ENCODE measurements at regions not wholly inside any gene's neighbourhood (a gene's known extent, or its start where the extent isn't known, plus 50 kb on each side); places are given as distances from the start of the nearest gene placed in this dataset.
"Not testable (repeated sequence)": the region's sequence is repeated elsewhere in the genome, so short reads cannot be mapped to it uniquely, and the experiment has no call there.

GRCh38 chr4:179029683-179030082 lies 1587.4 kb upstream of the AGA start:
- H3K4me1 ChIP-seq = no peaks in the 10 kb centered on the region
- no peaks in the 10 kb centered on the region for H3K27me3 ChIP-seq
- no peaks in the 10 kb centered on the region for H3K9me3 ChIP-seq
- no peak overlapping the region for H3K4me3 ChIP-seq (replicated peaks in 1 of 3)
- H3K27ac ChIP-seq = no peak overlapping the region
- no peak for DNase-seq
- intact Hi-C loops (cut with DNase I) = no loop called here
- WGBS, 2 donors = 68 to 90% methylated on average over 1 of the region's 1 CpG
- no peaks in the 10 kb centered on the region for H3K36me3 ChIP-seq
- TF ChIP-seq POLR2A (IDR thresholded peaks at IDR 0.05) = no peak
- TF ChIP-seq, protein P1, sequence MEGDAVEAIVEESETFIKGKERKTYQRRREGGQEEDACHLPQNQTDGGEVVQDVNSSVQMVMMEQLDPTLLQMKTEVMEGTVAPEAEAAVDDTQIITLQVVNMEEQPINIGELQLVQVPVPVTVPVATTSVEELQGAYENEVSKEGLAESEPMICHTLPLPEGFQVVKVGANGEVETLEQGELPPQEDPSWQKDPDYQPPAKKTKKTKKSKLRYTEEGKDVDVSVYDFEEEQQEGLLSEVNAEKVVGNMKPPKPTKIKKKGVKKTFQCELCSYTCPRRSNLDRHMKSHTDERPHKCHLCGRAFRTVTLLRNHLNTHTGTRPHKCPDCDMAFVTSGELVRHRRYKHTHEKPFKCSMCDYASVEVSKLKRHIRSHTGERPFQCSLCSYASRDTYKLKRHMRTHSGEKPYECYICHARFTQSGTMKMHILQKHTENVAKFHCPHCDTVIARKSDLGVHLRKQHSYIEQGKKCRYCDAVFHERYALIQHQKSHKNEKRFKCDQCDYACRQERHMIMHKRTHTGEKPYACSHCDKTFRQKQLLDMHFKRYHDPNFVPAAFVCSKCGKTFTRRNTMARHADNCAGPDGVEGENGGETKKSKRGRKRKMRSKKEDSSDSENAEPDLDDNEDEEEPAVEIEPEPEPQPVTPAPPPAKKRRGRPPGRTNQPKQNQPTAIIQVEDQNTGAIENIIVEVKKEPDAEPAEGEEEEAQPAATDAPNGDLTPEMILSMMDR (IDR thresholded peaks at IDR 0.05) = no peak

DNA sequence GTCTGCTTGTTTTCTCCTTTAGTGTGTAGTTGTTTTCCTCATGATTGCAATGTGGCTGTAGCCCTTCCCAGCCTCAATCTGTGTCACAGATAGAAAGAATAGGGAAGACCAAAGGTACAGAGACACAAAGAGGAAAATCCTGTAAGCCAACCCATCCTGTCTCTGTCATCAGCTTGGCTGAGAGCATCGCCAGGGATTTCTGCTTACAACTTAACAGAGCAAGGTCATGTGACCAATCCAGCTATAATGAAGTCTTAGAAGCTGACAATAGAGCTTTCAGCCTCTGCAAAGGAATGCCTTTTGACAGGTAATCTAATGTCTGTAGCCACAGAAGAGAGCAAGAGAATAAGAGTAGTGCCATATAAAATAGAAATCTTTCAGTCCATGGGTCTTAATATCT lies 1598.0 kb upstream of the AGA start:
- Histone ChIP-seq H3K9me3 (no peaks in the 10 kb centered on the region), H3K4me3 (replicated peaks in 1 of 3) (no peak overlapping the region), H3K27ac (no peak overlapping the region), H3K27me3 (no peaks in the 10 kb centered on the region), H3K36me3 (no peaks in the 10 kb centered on the region), H3K4me1 (no peaks in the 10 kb centered on the region)
- intact Hi-C loops (cut with DNase I) = no loop called here
- DNase-seq = no peak
- WGBS, 2 donors = 44 to 45% methylated on average over 1 of the region's 1 CpG
- TF ChIP-seq POLR2A (IDR thresholded peaks at IDR 0.05) = no peak
- TF ChIP-seq, protein P1 (IDR thresholded peaks at IDR 0.05) = no peak

DNA sequence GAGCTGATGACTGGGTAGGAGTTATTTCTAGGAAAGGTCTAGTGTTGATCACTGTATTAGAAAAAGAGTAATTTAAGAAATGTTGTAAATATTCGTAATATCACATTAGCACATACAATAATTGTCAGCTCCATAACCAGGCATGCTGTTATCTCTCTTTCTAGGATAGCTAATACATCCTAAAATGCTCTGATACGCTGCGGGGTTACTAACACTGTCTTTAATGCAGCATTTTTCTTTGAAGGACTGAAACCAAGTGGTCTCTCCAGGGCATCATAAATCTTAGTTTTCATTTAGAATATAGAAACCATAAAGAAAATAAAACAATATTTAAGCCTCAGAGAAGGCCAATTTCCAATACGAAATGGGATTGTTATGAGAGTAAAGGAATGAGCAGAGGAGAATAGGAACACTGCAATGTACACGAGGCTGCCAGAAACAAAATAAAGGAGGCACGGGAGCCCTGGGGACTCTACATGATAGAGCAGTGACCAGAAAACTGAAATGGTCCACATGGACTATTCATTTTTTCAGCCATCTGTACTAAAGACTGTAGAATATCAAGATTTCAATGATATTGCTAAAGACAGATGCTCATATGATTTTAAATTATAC lies 1606.7 kb upstream of the AGA start:
- 53 to 61% methylated on average over 6 of the region's 6 CpGs for WGBS, 2 donors

DNA sequence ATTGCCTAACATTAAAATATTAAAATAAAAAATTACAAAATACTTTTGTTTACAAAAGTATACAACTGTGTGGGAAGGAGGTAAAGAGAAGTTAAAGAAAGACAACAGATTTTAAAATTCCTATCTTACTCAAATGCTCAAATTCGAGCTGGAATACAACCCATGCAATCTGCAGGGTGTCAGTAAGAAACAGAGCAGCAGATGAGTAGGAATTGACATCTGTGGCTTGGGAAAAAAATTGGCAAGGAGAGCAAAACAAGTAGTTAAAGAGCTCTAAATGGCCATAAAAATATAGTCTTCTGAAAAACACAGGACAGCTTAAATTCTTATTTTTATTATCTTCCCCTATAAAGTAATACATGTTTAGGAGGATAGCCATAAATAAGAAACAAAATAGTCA lies 1609.0 kb upstream of the AGA start:
- 38 to 41% methylated on average over 1 of the region's 1 CpG for WGBS, 2 donors
- TF ChIP-seq, protein P1 (IDR thresholded peaks at IDR 0.05) = no peak
- no peak for TF ChIP-seq POLR2A (IDR thresholded peaks at IDR 0.05)
- no peaks in the 10 kb centered on the region for H3K27me3 ChIP-seq
- no peak overlapping the region for H3K4me3 ChIP-seq (replicated peaks in 1 of 3)
- no peaks in the 10 kb centered on the region for H3K36me3 ChIP-seq
- H3K27ac ChIP-seq = no peak overlapping the region
- no peaks in the 10 kb centered on the region for H3K9me3 ChIP-seq
- intact Hi-C loops (cut with DNase I) = no loop called here
- no peaks in the 10 kb centered on the region for H3K4me1 ChIP-seq
- no peak for DNase-seq

More for the DNA sequence above, 1606.7 kb upstream of the AGA start:
- no peak overlapping the region for H3K27ac ChIP-seq
- no peaks in the 10 kb centered on the region for H3K4me1 ChIP-seq
- H3K4me3 ChIP-seq (replicated peaks in 1 of 3) = no peak overlapping the region
- no peaks in the 10 kb centered on the region for H3K36me3 ChIP-seq
- no peaks in the 10 kb centered on the region for H3K9me3 ChIP-seq
- DNase-seq = no peak
- H3K27me3 ChIP-seq = no peaks in the 10 kb centered on the region
- intact Hi-C loops (cut with DNase I) = no loop called here
- no peak for TF ChIP-seq POLR2A (IDR thresholded peaks at IDR 0.05)
- TF ChIP-seq, protein P1 (IDR thresholded peaks at IDR 0.05) = no peak

DNA sequence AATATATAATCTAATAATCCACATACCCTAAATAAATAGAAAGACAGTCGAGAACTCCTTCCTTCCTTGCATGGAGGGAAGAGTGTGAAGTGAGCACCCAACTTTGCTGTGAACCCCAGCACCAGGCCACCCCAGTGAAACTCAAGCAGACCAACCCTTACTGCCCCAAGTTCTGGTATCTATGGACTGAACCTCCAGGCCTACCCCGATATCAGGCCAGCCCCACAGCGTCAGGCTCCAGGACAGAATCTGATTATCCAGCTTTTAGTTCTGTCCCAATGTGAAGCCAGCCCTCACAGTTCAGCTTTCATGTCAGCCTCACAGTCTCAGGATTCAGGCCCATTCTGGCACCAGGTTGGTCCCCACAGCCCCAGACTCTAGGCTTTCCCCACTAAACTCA lies 1617.2 kb upstream of the AGA start:
- intact Hi-C loops (cut with DNase I) = no loop called here
- 86% methylated on average over 3 of the region's 3 CpGs for WGBS, 2 donors
- H3K36me3 ChIP-seq = no peaks in the 10 kb centered on the region
- no peaks in the 10 kb centered on the region for H3K27me3 ChIP-seq
- no peak for DNase-seq
- H3K4me1 ChIP-seq = no peaks in the 10 kb centered on the region
- TF ChIP-seq POLR2A (IDR thresholded peaks at IDR 0.05) = no peak
- TF ChIP-seq, protein P1 (IDR thresholded peaks at IDR 0.05) = no peak
- no peaks in the 10 kb centered on the region for H3K9me3 ChIP-seq
- no peak overlapping the region for H3K27ac ChIP-seq
- no peak overlapping the region for H3K4me3 ChIP-seq (replicated peaks in 1 of 3)

GRCh38 chr4:179066254-179066653 lies 1624.0 kb upstream of the AGA start:
- H3K9me3 ChIP-seq; H3K27me3 ChIP-seq; H3K4me3 ChIP-seq (replicated peaks in 1 of 3); H3K27ac ChIP-seq; H3K4me1 ChIP-seq; H3K36me3 ChIP-seq; intact Hi-C loops (cut with DNase I); DNase-seq: not testable (repeated sequence)
- 91% methylated on average over 12 of the region's 12 CpGs for WGBS, 2 donors
